H9 (cell line): ENCODE measurements at regions not wholly inside any gene's neighbourhood (a gene's known extent, or its start where the extent isn't known, plus 50 kb on each side); places are given as distances from the start of the nearest gene placed in this dataset.

ENCODE experiments used
- DNase-seq: peaks from one replicate; pipeline ENCODE4 v3.0.0-alpha.2; 2017
- H2AFZ ChIP-seq: one replicate; pipeline ENCODE4 v1.6.1; 2013; ENCODE audit warnings: mild to moderate bottlenecking, low read length, control low read depth, moderate library complexity
- H2AK5ac ChIP-seq: 2 replicates; pipeline ENCODE4 v1.6.1; 2013; ENCODE audit warnings: low read length, control low read depth, mixed read lengths; ENCODE audit not compliant: insufficient read length
- H2BK120ac ChIP-seq: one replicate; pipeline ENCODE4 v1.6.1; 2013; ENCODE audit warnings: low read depth, mild to moderate bottlenecking, low read length, control low read depth, inconsistent platforms; ENCODE audit not compliant: poor library complexity, severe bottlenecking
- H2BK12ac ChIP-seq: 2 replicates; pipeline ENCODE4 v1.6.1; 2013; ENCODE audit warnings: low read length, control low read depth, mixed read lengths, low read depth; ENCODE audit not compliant: insufficient read length
- H2BK15ac ChIP-seq: 2 replicates; pipeline ENCODE4 v1.6.1; 2013; ENCODE audit warnings: low read depth, low read length, control low read depth
- H2BK20ac ChIP-seq: one replicate; pipeline ENCODE4 v1.6.1; 2013; ENCODE audit warnings: low read depth, mild to moderate bottlenecking, low read length, control low read depth, inconsistent platforms; ENCODE audit not compliant: poor library complexity, severe bottlenecking
- H2BK5ac ChIP-seq: 2 replicates; pipeline ENCODE4 v1.6.1; 2013; ENCODE audit warnings: low read length, control low read depth, mixed read lengths; ENCODE audit not compliant: insufficient read length
- H3K14ac ChIP-seq: 2 replicates; pipeline ENCODE4 v1.6.1; 2013; ENCODE audit warnings: low read length, control low read depth; ENCODE audit not compliant: insufficient read depth
- H3K18ac ChIP-seq: 2 replicates; pipeline ENCODE4 v1.6.1; 2013; ENCODE audit warnings: low read depth, mild to moderate bottlenecking, mixed read lengths, low read length, control low read depth; ENCODE audit not compliant: insufficient read length
- H3K23ac ChIP-seq: 2 replicates; pipeline ENCODE4 v1.6.1; 2013; ENCODE audit warnings: low read length, control low read depth, mixed read lengths, low read depth; ENCODE audit not compliant: insufficient read length
- H3K23me2 ChIP-seq: 2 replicates; pipeline ENCODE4 v1.6.1; 2013; ENCODE audit warnings: low read depth, mild to moderate bottlenecking, mixed read lengths, low read length, control low read depth; ENCODE audit not compliant: insufficient read length, poor library complexity, severe bottlenecking
- H3K27ac ChIP-seq: 2 replicates; pipeline ENCODE4 v1.5.1; 2013; ENCODE audit warnings: low read length, control low read depth, mixed read lengths, low read depth; ENCODE audit not compliant: insufficient read length
- H3K27me3 ChIP-seq: 2 replicates; pipeline ENCODE4 v1.6.1; 2013; ENCODE audit warnings: low read length, control low read depth, inconsistent platforms; ENCODE audit not compliant: insufficient read depth
- H3K4ac ChIP-seq: 2 replicates; pipeline ENCODE4 v1.6.1; 2013; ENCODE audit warnings: low read depth, mild to moderate bottlenecking, control low read depth, inconsistent platforms, low read length, moderate library complexity
- H3K4me1 ChIP-seq: 2 replicates; pipeline ENCODE4 v1.6.1; 2013; ENCODE audit warnings: low read length, control low read depth, inconsistent platforms; ENCODE audit not compliant: insufficient read depth
- H3K4me2 ChIP-seq: 2 replicates; pipeline ENCODE4 v1.6.1; 2013; ENCODE audit warnings: low read length, control low read depth, mixed read lengths; ENCODE audit not compliant: insufficient read length, insufficient read depth
- H3K56ac ChIP-seq: 2 replicates; pipeline ENCODE4 v1.6.1; 2013; ENCODE audit warnings: low read depth, mild to moderate bottlenecking, mixed read lengths, low read length, control low read depth; ENCODE audit not compliant: insufficient read length
- H3K79me1 ChIP-seq: 2 replicates; pipeline ENCODE4 v1.6.1; 2013; ENCODE audit warnings: low read depth, mild to moderate bottlenecking, moderate library complexity, low read length, control low read depth, inconsistent platforms; ENCODE audit not compliant: insufficient read depth, poor library complexity, severe bottlenecking
- H3K79me2 ChIP-seq: 2 replicates; pipeline ENCODE4 v1.6.1; 2013; ENCODE audit warnings: low read length, control low read depth, inconsistent platforms; ENCODE audit not compliant: insufficient read depth
- H3K9ac ChIP-seq: 2 replicates; pipeline ENCODE4 v1.6.1; 2013; ENCODE audit warnings: low read length, control low read depth, mixed read lengths; ENCODE audit not compliant: insufficient read length; ENCODE audit errors: extremely low read depth
- H3K9me3 ChIP-seq: one replicate; pipeline ENCODE4 v1.6.1; 2013; ENCODE audit warnings: low read depth, low read length, inconsistent platforms; ENCODE audit not compliant: control insufficient read depth
- H3T11ph ChIP-seq: one replicate; pipeline ENCODE4 v1.6.1; 2013; ENCODE audit warnings: mild to moderate bottlenecking, low read length, control low read depth, inconsistent platforms
- H4K20me1 ChIP-seq: one replicate; pipeline ENCODE4 v1.6.1; 2013; ENCODE audit not compliant: control insufficient read depth, insufficient read length, insufficient read depth
- H4K5ac ChIP-seq: 2 replicates; pipeline ENCODE4 v1.6.1; 2013; ENCODE audit warnings: low read depth, mild to moderate bottlenecking, mixed read lengths, low read length, control low read depth; ENCODE audit not compliant: insufficient read length
- H4K8ac ChIP-seq: replicated peaks from 2 replicates; pipeline ENCODE4 v1.6.1; 2013; ENCODE audit warnings: low read length, control low read depth, mixed read lengths, low read depth; ENCODE audit not compliant: insufficient read length
- H4K91ac ChIP-seq: 2 replicates; pipeline ENCODE4 v1.6.1; 2013; ENCODE audit warnings: low read depth, mild to moderate bottlenecking, moderate library complexity, mixed read lengths, low read length, control low read depth; ENCODE audit not compliant: insufficient read length
- H3K27ac Mint-ChIP-seq, 3 experiments: 2 replicates in 2 of 3; 3 replicates in 1 of 3; pipeline ENCODE4 v1.8.0; 2020 to 2021; ENCODE audit warnings: mixed read lengths in 3 of 3, mild to moderate bottlenecking in 1 of 3, moderate library complexity in 1 of 3
- H3K27me3 Mint-ChIP-seq: 2 replicates; pipeline ENCODE4 v1.8.0; 2021; ENCODE audit warnings: low read depth, mild to moderate bottlenecking, moderate library complexity, mixed read lengths
- H3K36me3 Mint-ChIP-seq, 3 experiments: 2 replicates in 2 of 3; 3 replicates in 1 of 3; pipeline ENCODE4 v1.8.0; 2020 to 2021; ENCODE audit warnings: low read depth in 3 of 3, mixed read lengths in 3 of 3; ENCODE audit not compliant: insufficient read depth in 1 of 3
- H3K4me1 Mint-ChIP-seq, 2 experiments: 2 replicates each; pipeline ENCODE4 v1.8.0; 2020; ENCODE audit warnings: mixed read lengths in 2 of 2
- H3K4me3 Mint-ChIP-seq, 2 experiments: 2 replicates in 1 of 2; 3 replicates in 1 of 2; pipeline ENCODE4 v1.8.0; 2020 to 2021; ENCODE audit warnings: mild to moderate bottlenecking in 2 of 2, mixed read lengths in 2 of 2, moderate library complexity in 1 of 2
- H3K9me3 Mint-ChIP-seq, 2 experiments: 2 replicates in 1 of 2; 3 replicates in 1 of 2; pipeline ENCODE4 v1.8.0; 2020; ENCODE audit warnings: mild to moderate bottlenecking in 2 of 2, mixed read lengths in 2 of 2, moderate library complexity in 1 of 2
- WGBS: extraction: QIAGEN DNeasy Blood & Tissue Kit; methylation state at CpG from one replicate; pipeline ENCODE4 v1.1.7; 2013; ENCODE audit warnings: missing lambda C conversion rate, low lambda C conversion rate, mixed read lengths; ENCODE audit not compliant: insufficient read length; ENCODE audit errors: extremely low coverage; 5-methylcytosine and 5-hydroxymethylcytosine counted together
- TF ChIP-seq, protein P1 (sequence below): fragments of 200-600 bp; sonication (generic); conservative IDR thresholded peaks from 3 replicates; pipeline ENCODE4 v1.8.0; 2021; ENCODE audit warnings: antibody characterized with exemption, mild to moderate bottlenecking

DNA sequence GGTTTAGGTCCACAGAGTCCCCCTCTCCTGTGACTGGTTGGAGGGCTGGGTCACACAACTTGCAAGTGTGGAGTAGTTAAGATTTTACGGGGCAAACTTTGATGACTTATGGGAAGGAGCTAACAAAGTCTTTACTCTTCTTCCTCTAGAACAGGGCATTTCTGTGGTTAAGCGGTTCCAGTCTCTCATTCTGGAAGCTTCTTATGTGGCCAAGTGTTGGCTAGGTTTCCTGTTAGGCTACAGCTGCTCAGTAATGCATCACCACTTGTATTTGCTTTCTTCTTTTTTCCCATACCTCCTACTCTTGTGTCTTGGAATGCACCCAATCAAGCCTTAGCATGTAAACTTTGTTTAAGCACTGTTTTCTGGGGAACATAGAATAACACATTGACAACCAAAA, 100.6 kb upstream of the PLAAT1 start:
- H3K4me1 ChIP-seq = no peaks in the 10 kb centered on the region
- H2BK12ac ChIP-seq = no peak overlapping the region
- no peak overlapping the region for H3K18ac ChIP-seq
- no peak overlapping the region for H2AFZ ChIP-seq
- H2BK120ac ChIP-seq = no peak overlapping the region
- no peak overlapping the region for H3K23ac ChIP-seq
- no peaks in the 10 kb centered on the region for H3K23me2 ChIP-seq
- H3K14ac ChIP-seq = no peak overlapping the region
- TF ChIP-seq, protein P1, sequence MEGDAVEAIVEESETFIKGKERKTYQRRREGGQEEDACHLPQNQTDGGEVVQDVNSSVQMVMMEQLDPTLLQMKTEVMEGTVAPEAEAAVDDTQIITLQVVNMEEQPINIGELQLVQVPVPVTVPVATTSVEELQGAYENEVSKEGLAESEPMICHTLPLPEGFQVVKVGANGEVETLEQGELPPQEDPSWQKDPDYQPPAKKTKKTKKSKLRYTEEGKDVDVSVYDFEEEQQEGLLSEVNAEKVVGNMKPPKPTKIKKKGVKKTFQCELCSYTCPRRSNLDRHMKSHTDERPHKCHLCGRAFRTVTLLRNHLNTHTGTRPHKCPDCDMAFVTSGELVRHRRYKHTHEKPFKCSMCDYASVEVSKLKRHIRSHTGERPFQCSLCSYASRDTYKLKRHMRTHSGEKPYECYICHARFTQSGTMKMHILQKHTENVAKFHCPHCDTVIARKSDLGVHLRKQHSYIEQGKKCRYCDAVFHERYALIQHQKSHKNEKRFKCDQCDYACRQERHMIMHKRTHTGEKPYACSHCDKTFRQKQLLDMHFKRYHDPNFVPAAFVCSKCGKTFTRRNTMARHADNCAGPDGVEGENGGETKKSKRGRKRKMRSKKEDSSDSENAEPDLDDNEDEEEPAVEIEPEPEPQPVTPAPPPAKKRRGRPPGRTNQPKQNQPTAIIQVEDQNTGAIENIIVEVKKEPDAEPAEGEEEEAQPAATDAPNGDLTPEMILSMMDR = no peak
- H3K56ac ChIP-seq = no peak overlapping the region
- no peaks in the 10 kb centered on the region for H3K4me1 Mint-ChIP-seq
- H3K27me3 Mint-ChIP-seq = no peaks in the 10 kb centered on the region
- H3K79me1 ChIP-seq = no peaks in the 10 kb centered on the region
- H3K27ac Mint-ChIP-seq = no peak overlapping the region
- no peaks in the 10 kb centered on the region for H3K79me2 ChIP-seq
- H2BK15ac ChIP-seq = no peak overlapping the region
- no peaks in the 10 kb centered on the region; a peak in 1 of 7 replicates for H3K36me3 Mint-ChIP-seq
- H2BK20ac ChIP-seq = no peak overlapping the region
- no peak overlapping the region for H4K91ac ChIP-seq
- no peak overlapping the region for H3K4me3 Mint-ChIP-seq
- WGBS = no CpG with 5 or more reads among the region's 2 CpGs
- H3K4me2 ChIP-seq = no peak overlapping the region
- H2BK5ac ChIP-seq = no peak overlapping the region
- no peak overlapping the region for H3T11ph ChIP-seq
- DNase-seq = no peak
- no peak overlapping the region for H3K4ac ChIP-seq
- H3K9me3 Mint-ChIP-seq = no peaks in the 10 kb centered on the region; a peak in 1 of 5 replicates
- no peaks in the 10 kb centered on the region for H3K27me3 ChIP-seq
- H3K9ac ChIP-seq = no peak overlapping the region
- H3K27ac ChIP-seq = no peak overlapping the region
- H4K5ac ChIP-seq = no peak overlapping the region
- no peak overlapping the region for H4K8ac ChIP-seq
- H3K9me3 ChIP-seq = no peaks in the 10 kb centered on the region
- H4K20me1 ChIP-seq = no peaks in the 10 kb centered on the region
- H2AK5ac ChIP-seq = no peak overlapping the region
